Kidney (tissue), 13 donors: ENCODE measurements at regions not wholly inside any gene's neighbourhood (a gene's known extent, or its start where the extent isn't known, plus 50 kb on each side); places are given as distances from the start of the nearest gene placed in this dataset.

Source experiments
- DNase-seq, 5 donors: peaks; one replicate each; pipeline ENCODE4 v3.0.0-alpha.2; 2013 to 2020
- FAIRE-seq: peaks from 2 replicates; lab custom pipeline; 2012; peaks lifted over from hg19 to GRCh38; lab: Jason Lieb, UNC
- H3K27ac ChIP-seq, 2 donors: one replicate each; pipeline ENCODE4 v1.7.0; 2013; ENCODE audit warnings: low read depth in 2 of 2, low read length in 2 of 2, inconsistent platforms in 1 of 2
- H3K27me3 ChIP-seq: one replicate; pipeline ENCODE4 v1.7.1; 2013; ENCODE audit warnings: low read length, inconsistent platforms; ENCODE audit not compliant: control insufficient read depth, insufficient read depth
- H3K36me3 ChIP-seq, 3 donors: one replicate each; pipeline versions ENCODE4 v1.7.0 to v1.7.1; 2013; ENCODE audit warnings: low read length in 3 of 3, control low read depth in 1 of 3, inconsistent platforms in 1 of 3; ENCODE audit not compliant: insufficient read depth in 3 of 3, control insufficient read depth in 2 of 3
- H3K4me1 ChIP-seq, 3 donors: one replicate each; pipeline versions ENCODE4 v1.7.0 to v1.7.1; 2013; ENCODE audit warnings: low read length in 3 of 3, inconsistent platforms in 1 of 3, low read depth in 1 of 3; ENCODE audit not compliant: control insufficient read depth in 2 of 3, insufficient read depth in 2 of 3
- H3K4me3 ChIP-seq, 3 donors: one replicate each; pipeline versions ENCODE4 v1.7.0 to v1.8.1; 2013; ENCODE audit warnings: low read length in 3 of 3, control low read depth in 1 of 3, inconsistent platforms in 1 of 3
- H3K9ac ChIP-seq, 3 donors: one replicate each; pipeline versions ENCODE4 v1.7.0 to v1.7.1; 2013; ENCODE audit warnings: low read length in 3 of 3, control low read depth in 1 of 3, inconsistent platforms in 1 of 3
- H3K9me3 ChIP-seq, 3 donors: one replicate each; pipeline versions ENCODE4 v1.7.0 to v1.7.1; 2013; ENCODE audit warnings: low read length in 3 of 3, control low read depth in 1 of 3, inconsistent platforms in 1 of 3; ENCODE audit not compliant: control insufficient read depth in 2 of 3, insufficient read depth in 1 of 3
- CTCF ChIP-seq: IDR thresholded peaks from 3 replicates; pipeline ENCODE4 v1.5.1; 2012; ENCODE audit warnings: mild to moderate bottlenecking, moderate library complexity, borderline replicate concordance; ENCODE audit not compliant: insufficient read depth; ENCODE audit errors: extremely low read depth
- intact Hi-C: fragments of 100-400 bp; cut with DNase I; formaldehyde crosslinking; loops from one replicate; pipeline ENCODE4 v1.11.1; 2022
- donor health status: control.
- donor health status: control.
- donor health status: control.
- donor health status: control.
- donor health status: control.
- donor health status: DM: yes; HTN: yes; CAD: no.
- donor health status: Normal renal cell carcinoma (clear cell type).

GRCh38 chrY:13804124-13805056, 100.7 kb downstream of the TMSB4Y start:
- Histone ChIP-seq H3K27me3 (no peaks in the 10 kb centered on the region), H3K4me3 (no peak overlapping the region), H3K36me3 (no peaks in the 10 kb centered on the region), H3K9ac (no peak overlapping the region), H3K27ac (no peak overlapping the region), H3K4me1 (no peaks in the 10 kb centered on the region), H3K9me3 (no peaks in the 10 kb centered on the region)
- intact Hi-C loops, result no loop called here
- no peak for TF ChIP-seq CTCF
- DNase-seq, result no peak
- no peak for FAIRE-seq

GRCh38 chrY:13805057-13805735, 101.5 kb downstream of the TMSB4Y start:
- Histone ChIP-seq H3K27ac (no peak overlapping the region), H3K4me1 (no peaks in the 10 kb centered on the region), H3K9ac (no peak overlapping the region), H3K9me3 (no peaks in the 10 kb centered on the region), H3K4me3 (no peak overlapping the region), H3K27me3 (no peaks in the 10 kb centered on the region), H3K36me3 (no peaks in the 10 kb centered on the region)
- intact Hi-C loops, result no loop called here
- TF ChIP-seq CTCF, result no peak
- DNase-seq, result no peak
- no peak for FAIRE-seq

GRCh38 chrY:13805736-13806067, 102.0 kb downstream of the TMSB4Y start:
- Histone ChIP-seq H3K36me3 (no peaks in the 10 kb centered on the region), H3K4me3 (no peak overlapping the region), H3K9ac (no peak overlapping the region), H3K27ac (no peak overlapping the region), H3K27me3 (no peaks in the 10 kb centered on the region), H3K9me3 (no peaks in the 10 kb centered on the region), H3K4me1 (no peaks in the 10 kb centered on the region)
- intact Hi-C loops, result no loop called here
- no peak for FAIRE-seq
- TF ChIP-seq CTCF, result no peak
- no peak for DNase-seq
